CMK (cell line): ENCODE measurements at regions not wholly inside any gene's neighbourhood (a gene's known extent, or its start where the extent isn't known, plus 50 kb on each side); places are given as distances from the start of the nearest gene placed in this dataset.
"Not testable (repeated sequence)": the region's sequence is repeated elsewhere in the genome, so short reads cannot be mapped to it uniquely, and the experiment has no call there.

ENCODE experiments used
- DNase-seq: peaks from one replicate; pipeline ENCODE4 v3.0.0-alpha.2; 2010; ENCODE audit warnings: low read depth

DNA sequence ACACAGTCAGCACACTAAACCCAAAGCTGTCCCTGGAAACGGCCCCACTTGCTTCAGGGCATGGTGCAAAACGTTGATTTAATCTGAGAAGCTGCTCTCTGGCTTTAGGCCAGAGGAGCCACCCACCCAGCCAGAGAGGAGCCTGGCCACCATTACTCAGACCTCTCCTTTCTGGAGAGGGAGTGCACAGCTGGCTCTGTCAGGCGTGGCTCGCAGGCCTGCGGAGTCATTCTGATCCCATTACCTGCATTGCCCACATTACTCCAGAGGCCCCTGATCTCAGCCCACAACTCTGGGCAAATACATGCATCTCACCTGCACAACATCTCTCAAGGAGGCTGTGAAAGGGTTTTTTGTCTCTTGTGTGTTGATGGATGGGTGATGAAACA lies 370.0 kb upstream of the IGFBP3 start:
- no peak for DNase-seq

DNA sequence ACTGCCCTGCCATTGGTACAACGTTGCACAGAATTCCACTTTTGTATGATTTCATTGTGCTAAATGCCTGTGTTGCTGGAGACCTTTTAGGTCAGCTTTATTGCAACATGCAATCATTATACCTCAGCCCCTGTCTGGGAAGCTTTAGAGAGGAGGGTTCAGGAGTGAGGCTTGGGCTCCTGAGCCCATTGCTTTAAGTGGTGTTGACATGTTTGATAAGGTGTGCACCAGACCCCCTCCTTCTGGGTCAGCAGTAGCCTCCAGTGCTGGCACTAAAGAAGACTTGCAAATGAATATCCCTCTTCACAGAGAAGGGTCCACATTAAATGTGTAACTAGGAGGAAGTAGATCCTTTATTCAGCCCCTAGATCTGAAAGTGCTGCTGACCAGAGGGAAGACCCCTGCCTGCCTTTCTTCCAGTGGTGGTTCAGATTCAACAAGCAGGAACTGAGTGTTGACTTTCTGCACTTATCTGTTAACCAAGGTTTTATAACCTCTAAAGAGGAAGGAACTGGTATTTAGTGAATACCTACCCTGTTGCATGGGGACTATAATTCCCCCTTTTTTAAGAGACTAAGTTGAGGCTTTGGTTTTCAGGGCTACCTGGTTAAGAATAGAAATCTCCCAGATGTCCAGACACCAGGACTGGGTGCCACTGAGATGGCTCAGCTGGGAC lies 369.4 kb upstream of the IGFBP3 start:
- DNase-seq: no peak

DNA sequence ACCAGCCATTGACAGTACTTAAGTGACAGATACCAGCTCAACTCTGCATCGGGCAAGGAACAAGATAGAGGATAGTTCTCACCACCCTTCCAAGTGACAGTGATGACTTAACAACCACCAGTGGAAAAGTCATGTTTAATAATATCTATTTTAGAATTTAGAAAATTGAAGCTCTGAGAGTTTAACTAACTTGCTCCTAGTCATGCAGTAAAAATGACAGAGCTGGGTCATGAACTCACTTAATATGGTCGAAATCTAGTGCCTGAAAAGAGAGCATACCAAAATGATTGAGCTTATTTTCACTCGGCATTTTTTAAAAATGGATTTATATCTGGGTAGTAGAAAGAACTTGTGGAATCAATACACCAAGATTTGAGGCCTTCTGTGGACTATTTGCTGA lies 367.8 kb upstream of the IGFBP3 start:
- DNase-seq: no peak

DNA sequence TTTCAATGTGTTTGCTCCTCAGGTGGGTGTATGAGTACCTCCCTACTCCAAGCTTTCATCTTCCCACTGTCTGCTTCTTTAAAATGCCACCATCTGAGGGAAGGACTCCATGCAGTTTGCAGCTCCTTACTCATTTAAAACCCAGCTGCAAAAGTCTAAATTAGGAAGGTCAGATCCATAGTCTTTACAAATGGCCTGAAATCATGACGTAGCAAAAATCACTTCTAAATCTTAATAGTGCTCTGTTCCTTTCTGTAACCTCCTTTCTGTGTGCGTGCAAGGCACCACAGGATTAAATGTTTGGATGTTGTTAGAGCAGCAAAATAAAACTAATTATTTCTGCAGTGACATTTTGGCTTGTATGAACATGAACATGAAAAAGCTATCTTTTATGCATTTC lies 366.9 kb upstream of the IGFBP3 start:
- no peak for DNase-seq

DNA sequence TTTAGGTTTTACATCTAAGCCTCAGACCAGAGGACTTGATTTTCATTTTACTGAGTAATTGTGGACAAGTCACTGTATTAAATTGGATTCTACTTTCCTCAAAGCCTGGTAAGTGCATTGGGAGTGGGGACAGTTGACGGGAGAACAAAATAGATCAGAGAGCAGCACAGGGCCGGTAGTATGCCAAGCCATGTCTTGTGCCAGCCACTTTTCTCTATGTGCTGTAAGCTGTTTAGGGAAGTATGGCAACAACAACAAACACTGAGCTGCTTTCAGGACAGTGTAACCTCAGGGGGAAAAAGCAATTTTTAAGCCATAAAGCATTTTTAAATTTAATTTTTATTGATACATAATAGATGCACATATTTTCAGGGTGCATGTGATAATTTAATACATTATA lies 365.9 kb upstream of the IGFBP3 start:
- DNase-seq: no peak

DNA sequence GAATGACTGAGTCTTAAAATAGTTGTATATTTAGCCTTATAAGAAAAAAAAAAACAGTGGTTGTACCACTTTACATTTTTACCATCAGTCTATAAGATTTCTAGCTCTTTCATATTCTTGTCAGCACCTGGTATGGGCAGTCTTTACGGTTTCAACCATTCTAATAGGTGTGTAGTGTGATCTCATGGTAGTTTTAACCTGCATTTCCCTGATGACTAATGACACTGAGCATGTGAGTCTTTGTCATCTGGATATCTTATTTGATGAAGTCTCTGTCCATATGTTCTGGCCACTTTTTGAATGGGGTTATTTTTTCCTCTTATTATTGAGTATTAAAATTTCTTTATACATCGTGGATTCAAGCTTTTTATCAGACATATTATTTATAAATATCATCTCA lies 365.3 kb upstream of the IGFBP3 start:
- DNase-seq: no peak

DNA sequence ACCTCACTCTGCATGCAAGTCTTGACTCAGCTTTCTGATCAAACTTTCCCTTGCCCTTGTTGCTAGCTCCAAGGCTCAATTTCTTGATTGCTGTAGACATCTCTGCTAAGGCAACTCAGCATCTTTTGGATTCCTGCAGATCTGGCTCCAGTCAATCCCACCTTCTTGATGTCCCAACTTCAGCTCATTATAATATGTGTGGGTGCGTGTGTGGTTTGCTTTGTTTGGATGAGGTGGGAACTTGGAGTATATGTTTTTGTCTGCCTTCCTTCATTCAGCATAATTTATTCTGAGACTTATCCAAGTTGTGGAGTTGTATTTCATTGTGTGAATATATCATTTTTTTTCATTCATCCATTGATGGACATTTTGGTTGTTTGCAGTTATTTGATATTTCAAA lies 364.8 kb upstream of the IGFBP3 start:
- no peak for DNase-seq

DNA sequence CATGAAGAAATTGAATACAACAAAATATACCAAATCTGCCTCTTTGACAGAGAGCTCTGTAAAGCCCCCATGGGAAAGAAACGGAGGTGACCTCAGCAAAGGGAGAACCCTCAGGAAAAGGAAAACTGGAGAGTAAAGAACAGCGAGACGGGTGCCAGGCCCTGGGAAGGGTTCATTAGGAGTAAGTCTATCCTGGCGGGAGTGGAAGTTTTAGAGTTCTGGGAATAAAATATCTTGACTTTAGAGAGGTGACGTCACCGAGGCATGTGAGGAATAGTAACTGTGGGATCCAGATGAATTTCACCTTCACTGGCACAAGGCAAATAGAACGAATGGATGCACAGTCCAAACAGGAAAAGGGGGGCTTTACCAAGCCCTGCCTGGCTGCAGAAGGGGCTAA lies 362.8 kb upstream of the IGFBP3 start:
- DNase-seq: no peak

DNA sequence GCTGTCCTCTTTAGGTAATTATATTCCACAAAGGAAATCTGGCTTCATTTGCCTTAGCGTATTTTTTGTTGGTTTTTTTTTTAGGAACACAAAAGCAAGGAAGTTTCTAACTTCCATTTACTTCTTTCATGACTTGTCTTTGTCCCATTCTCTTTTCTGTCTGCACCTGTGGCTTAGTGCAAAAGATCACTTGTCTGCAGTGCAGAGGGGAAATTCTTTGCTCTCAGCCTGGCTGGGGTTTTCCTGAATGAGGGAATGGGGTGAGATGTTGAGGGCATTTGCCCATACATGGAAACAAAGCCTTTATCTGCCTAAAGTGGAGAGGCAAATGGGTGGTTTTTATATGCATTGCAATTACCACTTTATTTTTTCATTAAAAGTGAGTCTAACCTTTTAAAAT lies 361.1 kb upstream of the IGFBP3 start:
- no peak for DNase-seq

DNA sequence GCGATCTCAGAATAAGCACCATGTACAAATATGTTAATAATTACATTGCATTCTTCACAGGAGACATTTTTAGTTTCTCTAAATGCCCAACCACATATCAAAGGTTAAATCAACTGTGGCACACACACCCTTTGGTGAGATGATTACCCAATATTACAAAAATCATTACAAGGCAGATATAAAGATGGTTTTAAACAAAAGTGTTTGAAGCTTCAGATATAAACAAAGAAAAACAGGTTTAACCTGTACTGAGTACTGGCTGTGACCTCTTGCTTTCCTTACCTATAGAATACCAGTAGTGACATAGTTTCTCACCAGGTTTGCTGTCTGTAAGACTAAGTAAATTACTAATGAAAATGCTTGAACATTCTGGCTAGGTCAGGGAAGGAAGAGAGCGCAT lies 360.0 kb upstream of the IGFBP3 start:
- DNase-seq: no peak

DNA sequence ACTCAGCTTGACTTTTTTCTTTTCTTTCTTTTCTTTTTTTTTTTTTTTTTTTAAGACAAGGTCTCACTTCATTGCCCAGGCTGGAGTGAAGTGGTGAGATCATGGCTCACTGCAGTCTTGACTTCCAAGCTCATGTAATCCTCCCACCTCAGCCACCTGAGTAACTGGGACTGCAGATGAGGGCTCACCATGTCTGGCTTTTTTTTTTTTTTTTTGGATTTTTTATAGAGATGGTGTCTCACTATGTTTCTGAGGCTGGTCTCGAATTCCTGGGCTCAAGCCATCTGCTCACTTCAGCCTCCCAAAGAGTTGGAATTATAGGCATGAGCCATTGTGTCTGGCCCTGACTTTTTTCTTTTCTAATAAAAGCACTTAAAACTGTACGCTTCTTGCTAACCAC lies 358.2 kb upstream of the IGFBP3 start:
- DNase-seq: no peak

DNA sequence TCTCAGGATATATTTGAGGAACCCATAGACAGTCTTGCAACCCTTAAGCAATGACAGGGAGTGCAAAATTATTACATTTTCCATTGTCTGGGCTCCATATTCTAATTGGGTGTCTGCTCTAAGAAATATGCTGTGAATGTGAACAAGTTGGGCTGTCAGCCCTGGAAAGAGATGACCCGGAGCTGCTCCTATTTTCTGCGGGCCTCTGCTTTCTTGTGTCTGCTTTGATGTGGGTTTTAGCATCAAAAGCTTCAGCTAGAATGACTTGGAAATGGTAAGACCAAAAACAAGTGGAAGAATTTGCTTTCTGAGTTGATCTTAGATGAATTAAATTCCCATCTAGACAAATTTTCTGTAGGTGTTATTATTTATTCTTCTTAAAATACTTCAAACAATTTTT lies 343.6 kb upstream of the IGFBP3 start:
- no peak for DNase-seq

DNA sequence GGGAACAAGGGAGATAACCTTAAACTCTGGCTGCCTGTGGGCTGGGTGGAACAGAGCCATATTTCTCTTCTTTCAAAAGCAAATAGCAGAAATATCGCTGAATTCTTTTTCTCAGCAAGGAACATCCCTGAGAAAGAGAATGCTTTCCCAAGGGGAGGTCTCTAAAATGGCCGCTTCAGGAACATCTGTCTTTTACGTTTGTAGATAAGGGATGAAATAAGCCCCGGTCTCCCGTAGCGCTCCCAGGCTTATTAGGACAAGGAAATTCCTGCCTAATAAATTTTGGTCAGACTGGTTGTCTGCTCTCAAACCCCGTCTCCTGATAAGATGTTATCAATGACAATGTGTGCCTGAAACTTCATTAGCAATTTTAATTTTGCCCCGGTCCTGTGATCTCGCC lies 340.6 kb upstream of the IGFBP3 start:
- DNase-seq: not testable (repeated sequence)

DNA sequence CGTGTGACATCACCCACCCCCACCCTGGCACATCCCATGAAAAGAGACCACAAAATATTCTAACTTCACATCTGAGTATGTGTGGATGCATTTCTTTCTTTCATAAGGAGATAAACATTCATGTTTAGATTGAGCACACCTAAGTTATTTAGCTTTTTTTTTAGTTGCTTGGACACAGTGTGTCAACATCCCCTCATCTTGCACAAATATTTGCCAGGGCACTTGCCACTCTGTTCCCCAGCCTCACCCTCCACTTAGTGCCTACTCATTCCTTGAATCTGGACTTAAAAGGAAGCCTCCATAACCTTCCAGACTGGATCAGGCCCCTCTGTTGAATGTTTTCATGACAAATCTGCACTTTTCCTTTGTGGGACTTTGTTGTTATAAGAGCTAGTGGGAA lies 338.9 kb upstream of the IGFBP3 start:
- no peak for DNase-seq

DNA sequence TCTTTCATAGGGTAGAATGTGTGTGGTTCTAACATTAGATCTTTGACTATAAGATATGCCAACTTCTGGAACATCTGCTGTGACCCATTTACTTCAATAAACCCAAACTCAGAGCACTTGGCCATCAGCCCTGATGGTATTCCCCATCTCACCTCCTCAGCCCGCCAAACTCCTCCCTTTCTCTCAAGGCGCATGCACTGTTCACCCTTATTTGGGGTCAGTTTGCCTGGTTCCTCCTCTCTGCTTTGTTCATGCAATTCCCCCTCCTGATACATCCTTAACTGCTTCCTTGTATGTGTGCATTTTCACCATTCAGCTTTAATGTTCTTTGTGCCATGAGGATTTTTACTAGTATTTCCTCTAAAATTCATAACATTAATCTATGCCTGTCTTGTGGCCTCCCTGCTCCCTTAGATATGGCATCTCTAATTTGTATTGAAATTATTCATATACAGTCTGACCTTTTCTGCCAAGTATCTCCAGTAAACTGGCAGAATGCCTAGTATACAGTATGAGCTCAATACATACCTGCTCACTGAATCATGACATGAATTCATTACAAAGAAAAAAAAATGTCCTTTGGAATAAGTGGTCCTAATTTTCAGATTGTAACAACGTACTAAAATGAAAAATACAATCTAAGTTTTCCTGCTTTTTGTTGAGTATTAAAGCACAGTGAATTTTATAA lies 336.8 kb upstream of the IGFBP3 start:
- DNase-seq: no peak

DNA sequence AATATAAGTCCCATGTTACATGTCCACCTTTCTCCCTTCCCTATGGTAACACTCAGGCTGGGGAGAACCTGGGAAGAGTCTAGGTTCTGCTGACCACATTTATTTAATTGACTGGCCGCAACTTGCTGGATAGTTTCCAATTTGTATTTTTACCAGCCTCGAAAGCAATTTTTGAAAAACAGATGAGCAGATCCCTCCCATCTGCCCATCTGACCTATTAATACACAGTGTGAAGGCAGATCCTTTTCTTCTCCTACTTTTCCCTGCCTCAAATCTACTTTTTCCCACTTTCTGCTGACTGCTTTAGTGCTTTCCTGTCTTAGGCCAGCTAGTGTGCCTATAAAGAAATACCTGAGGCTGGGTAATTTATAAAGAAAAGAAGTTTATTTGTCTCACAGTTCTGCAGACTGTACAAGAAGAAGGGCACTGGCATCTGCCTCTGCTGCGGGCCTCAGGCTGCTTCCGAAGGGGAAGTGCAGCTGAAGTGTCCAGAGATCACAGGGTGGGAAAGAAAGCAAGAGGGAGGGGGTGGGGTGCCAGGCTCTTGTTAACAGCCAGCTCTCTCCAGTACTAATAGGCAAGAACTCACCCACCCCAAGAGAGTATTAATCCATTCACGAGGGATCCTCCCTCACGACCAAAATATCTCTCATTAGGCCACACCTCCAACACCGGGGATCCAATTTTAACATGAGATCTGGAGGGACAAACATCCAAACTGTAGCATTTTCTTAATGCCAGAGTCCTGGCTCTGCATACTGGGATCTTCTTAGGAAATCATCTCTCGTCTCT lies 336.0 kb upstream of the IGFBP3 start:
- no peak for DNase-seq

DNA sequence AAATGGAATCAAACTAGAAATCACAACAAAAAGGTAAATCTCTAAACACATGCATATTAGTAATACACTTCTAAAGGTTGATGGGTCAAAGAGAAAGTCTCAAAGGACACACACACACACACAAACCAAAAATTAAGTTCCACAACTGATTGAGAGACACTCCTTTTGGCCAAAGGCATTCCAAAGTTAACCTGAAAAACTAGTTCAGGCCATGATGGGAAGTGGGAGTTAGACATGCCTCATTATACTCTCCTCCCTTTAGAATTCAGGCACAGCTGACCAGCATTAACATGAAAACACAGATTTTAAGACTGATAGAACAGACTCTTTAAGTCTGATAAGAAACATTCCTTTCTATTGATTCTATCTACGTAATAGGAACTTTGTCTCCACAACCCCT lies 332.4 kb upstream of the IGFBP3 start:
- no peak for DNase-seq

DNA sequence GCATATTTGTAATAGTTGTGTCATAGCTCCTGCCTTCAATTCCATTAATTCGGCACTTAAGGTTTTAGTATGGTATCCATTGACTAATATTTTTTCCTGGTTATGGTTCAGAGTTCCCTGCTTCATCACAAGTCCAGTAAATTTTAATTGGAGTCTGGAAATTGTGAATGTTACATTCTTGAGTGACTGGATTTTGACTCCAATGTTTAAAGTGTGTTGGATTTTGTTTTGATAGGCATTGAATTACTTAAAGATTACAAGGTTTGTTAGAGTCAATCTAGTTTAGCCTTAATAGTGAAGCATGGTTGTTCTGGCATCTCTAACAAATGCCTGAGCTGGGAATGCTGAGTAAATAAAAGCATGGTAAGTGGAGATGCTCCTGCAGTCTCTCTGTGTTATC lies 326.6 kb upstream of the IGFBP3 start:
- DNase-seq: no peak

DNA sequence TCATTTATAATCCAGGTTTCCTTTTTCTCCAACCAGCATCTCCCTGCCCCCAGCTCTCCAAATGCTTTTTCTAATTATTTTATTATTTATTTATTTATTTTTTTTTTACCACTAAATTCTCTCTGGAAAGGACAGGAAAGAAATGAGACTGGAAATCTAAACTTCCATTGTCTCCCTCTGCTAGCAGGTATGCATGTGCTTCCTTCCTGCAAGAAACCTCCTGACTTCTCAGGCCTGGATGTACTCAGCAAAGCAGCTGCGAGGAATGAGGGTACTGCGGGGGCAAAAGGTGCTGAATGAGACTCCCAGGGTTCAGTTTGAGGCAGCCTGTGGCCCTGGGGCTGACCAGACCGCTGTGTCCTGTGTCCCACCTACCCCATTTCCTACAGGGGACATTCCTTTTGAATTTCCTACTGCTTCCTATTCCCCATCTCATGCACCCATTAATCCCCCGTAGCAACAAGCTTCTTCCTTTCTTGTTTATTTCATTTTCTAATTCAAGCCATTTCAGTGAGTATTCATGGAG lies 324.6 kb upstream of the IGFBP3 start:
- DNase-seq: no peak

DNA sequence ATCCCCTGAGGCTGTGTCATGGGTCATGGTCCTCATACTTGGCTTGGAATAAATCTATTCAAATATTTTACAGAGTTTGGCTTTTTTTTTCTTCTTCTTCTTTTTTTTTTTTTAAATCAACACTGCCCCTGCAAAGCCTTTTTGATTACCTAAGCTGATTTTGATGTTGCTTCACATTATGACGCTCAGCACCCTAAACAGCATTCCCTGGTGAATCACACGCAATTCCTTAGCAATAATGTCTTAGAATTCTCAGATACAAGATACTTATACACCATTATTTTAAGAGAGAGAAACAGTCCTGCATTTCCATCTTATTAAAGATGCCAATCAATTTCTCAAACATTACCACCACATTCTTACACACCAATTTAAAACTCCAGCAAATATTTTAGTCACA lies 323.7 kb upstream of the IGFBP3 start:
- no peak for DNase-seq

DNA sequence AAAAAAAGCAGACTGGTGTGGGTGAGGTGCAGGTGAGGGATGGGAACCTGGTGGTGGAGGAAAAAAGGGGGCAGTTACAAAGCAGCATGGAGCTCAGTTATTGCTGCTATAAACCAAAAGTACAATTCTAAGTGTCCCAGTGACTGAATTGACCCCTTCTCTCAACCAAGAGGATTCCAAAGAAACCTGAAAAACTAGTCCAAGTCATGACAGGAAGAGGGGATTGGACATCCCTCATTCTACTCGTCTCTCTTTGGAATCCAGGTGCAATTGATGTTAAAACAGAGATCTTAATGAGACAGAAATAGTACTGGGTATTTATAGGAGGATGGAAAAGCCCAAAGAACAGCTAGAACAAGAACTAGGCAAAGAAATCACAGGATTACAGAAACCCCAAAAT lies 322.3 kb upstream of the IGFBP3 start:
- no peak for DNase-seq

DNA sequence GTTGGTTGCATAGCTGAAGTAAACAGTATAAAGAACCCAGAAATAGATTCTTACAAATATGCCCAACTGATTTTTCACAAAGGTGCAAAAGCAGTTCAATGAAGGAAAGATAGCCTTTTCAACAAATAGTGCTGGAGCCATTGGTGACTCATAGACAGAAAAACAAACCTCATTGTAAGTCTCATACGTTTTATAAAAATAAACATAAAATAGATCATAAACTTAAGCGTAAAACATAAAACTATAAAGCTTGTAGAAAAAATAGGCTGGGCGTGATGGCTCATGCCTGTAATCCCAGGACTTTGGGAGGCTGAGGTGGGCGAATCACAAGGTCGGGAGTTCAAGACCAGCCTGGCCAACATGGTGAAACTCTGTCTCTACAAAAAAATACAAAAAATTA lies 318.8 kb upstream of the IGFBP3 start:
- DNase-seq: no peak

DNA sequence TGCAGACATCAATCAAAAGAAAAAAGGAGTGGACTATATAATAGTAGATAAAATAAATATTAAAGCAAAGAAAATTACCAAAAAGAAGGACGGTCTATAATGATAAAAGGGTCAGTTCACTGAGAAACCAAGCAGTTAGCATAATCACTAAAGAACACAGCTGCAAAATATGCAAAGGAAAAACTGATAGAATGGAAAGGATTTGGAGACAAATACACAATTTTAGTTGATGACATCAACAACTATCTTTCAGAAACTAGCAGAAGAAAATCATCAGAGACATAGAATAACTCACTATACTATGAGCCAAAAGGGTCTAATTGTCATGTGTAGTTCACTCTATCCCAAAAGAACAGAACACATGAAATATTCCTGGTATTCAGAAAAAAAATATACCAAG lies 316.4 kb upstream of the IGFBP3 start:
- DNase-seq: no peak
